ENCODE measurements at regions not wholly inside any gene's neighbourhood (a gene's known extent, or its start where the extent isn't known, plus 50 kb on each side); places are given as distances from the start of the nearest gene placed in this dataset.

- TF ChIP-seq GABPA (IDR thresholded peaks at IDR 0.05 in 1 of 2, conservative IDR thresholded peaks at IDR 0.05 in 1 of 2) (no peak), MAX (IDR thresholded peaks at IDR 0.05) (no peak), FOXA1 (IDR thresholded peaks at IDR 0.05) (no peak)
Measured at GRCh38 chr22:22168941-22169867, 75.4 kb upstream of the VPREB1 start.

GRCh38 chr22:22168190-22168940 lies 76.2 kb upstream of the VPREB1 start:
- no peak for DNase-seq (ENCODE audit: low spot score)
- no peaks in the 10 kb centered on the region for H3K9me3 ChIP-seq (ENCODE audit: control insufficient read depth in 4 of 4, low read length in 3 of 4)
- H3K36me3 ChIP-seq (ENCODE audit: control insufficient read depth in 4 of 4, insufficient read depth in 3 of 4, low read depth in 1 of 4, low read length in 3 of 4) = no peaks in the 10 kb centered on the region
- H3K4me1 ChIP-seq (ENCODE audit: control insufficient read depth in 4 of 4, insufficient read depth in 4 of 4, low read length in 3 of 4) = peaks cover 0 to 3% (median 0%) of the 10 kb centered on the region in 4 donors
- WGBS = 31% methylated on average over 7 of the region's 7 CpGs
- TF ChIP-seq YY1 (IDR thresholded peaks at IDR 0.05) = no peak
- TF ChIP-seq REST (IDR thresholded peaks at IDR 0.05) = no peak
- no peak for TF ChIP-seq RAD21 (IDR thresholded peaks at IDR 0.05)
- no peak for TF ChIP-seq EGR1 (IDR thresholded peaks at IDR 0.05; ENCODE audit: low read depth in 2 of 2)
- no peak for TF ChIP-seq ATF3 (IDR thresholded peaks at IDR 0.05)
- TF ChIP-seq SP1 (IDR thresholded peaks at IDR 0.05) = no peak
- TF ChIP-seq TAF1 (conservative IDR thresholded peaks at IDR 0.05) = no peak
- TF ChIP-seq CTCF (IDR thresholded peaks at IDR 0.05; ENCODE audit: low read depth, low read length, missing input control) = no peak
- no peak for TF ChIP-seq MAX (IDR thresholded peaks at IDR 0.05)
- no peak for TF ChIP-seq FOXA2 (IDR thresholded peaks at IDR 0.05)
- no peak for TF ChIP-seq GABPA (IDR thresholded peaks at IDR 0.05 in 1 of 2, conservative IDR thresholded peaks at IDR 0.05 in 1 of 2)
- no peak for TF ChIP-seq HNF4A (conservative IDR thresholded peaks at IDR 0.05)
- H3K4me3 ChIP-seq (ENCODE audit: low read depth in 1 of 3, low read length in 3 of 3) = peak overlapping the region in 1 of 3 donors; percentile 47
- H3K27ac ChIP-seq (ENCODE audit: low read depth in 1 of 2, low read length in 2 of 2) = no peak overlapping the region
- peaks cover 0 to 2% (median 0%) of the 10 kb centered on the region in 4 donors for H3K27me3 ChIP-seq (ENCODE audit: control insufficient read depth in 4 of 4, insufficient read depth in 4 of 4, low read length in 3 of 4)
- H3K9ac ChIP-seq (ENCODE audit: low read depth in 1 of 2, low read length in 2 of 2) = no peak overlapping the region

More at GRCh38 chr22:22168941-22169867, 75.4 kb upstream of the VPREB1 start:
- Histone ChIP-seq H3K4me1 (ENCODE audit: control insufficient read depth in 4 of 4, insufficient read depth in 4 of 4, low read length in 3 of 4) (peaks cover 0 to 3% (median 0%) of the 10 kb centered on the region in 4 donors), H3K27me3 (ENCODE audit: control insufficient read depth in 4 of 4, insufficient read depth in 4 of 4, low read length in 3 of 4) (no peaks in the 10 kb centered on the region), H3K36me3 (ENCODE audit: control insufficient read depth in 4 of 4, insufficient read depth in 3 of 4, low read depth in 1 of 4, low read length in 3 of 4) (no peaks in the 10 kb centered on the region), H3K4me3 (ENCODE audit: low read depth in 1 of 3, low read length in 3 of 3) (no peak overlapping the region), H3K9me3 (ENCODE audit: control insufficient read depth in 4 of 4, low read length in 3 of 4) (no peaks in the 10 kb centered on the region), H3K9ac (ENCODE audit: low read depth in 1 of 2, low read length in 2 of 2) (no peak overlapping the region), H3K27ac (ENCODE audit: low read depth in 1 of 2, low read length in 2 of 2) (no peak overlapping the region)
- DNase-seq (ENCODE audit: low spot score) = no peak
- WGBS = 58% methylated on average over 9 of the region's 9 CpGs
